ENCODE measurements at regions not wholly inside any gene's neighbourhood (a gene's known extent, or its start where the extent isn't known, plus 50 kb on each side); places are given as distances from the start of the nearest gene placed in this dataset.

DNA sequence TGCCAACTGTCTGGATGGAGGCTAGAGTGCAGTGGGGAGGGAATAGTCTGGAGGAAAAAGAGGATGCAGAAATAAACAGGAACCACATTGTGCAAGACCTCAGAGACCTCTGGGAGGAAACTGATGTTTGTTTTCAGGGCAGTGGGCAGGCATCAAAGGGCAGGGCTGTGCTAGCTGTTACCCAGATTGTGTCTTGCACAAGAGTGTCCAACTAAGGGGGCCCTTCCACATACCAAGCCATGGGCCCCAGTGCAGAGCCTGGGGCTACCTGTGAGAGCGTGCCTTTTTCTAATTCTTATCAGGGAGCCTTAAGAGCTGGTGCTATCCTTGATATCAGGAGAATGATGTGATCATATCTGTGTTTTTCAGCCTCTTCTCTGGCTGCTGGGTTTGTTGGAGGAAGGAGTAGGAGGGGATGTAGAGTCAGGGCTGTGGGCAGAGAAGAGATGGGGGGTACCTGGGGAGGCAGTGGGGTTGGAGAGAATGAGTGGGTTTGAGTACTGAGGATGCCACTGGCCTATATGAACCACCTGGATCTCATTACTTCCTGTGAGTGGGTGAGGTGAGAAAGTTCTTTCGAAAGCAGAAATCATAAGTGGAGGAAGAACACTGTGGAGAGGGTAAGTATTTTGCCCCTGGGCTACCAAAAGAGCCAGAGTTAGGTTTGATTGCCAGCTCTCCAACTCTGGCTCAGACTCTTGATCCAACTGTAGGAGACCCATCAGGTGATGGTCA, 259.2 kb upstream of the CRY1 start (continued):
- TF ChIP-seq, protein P1, sequence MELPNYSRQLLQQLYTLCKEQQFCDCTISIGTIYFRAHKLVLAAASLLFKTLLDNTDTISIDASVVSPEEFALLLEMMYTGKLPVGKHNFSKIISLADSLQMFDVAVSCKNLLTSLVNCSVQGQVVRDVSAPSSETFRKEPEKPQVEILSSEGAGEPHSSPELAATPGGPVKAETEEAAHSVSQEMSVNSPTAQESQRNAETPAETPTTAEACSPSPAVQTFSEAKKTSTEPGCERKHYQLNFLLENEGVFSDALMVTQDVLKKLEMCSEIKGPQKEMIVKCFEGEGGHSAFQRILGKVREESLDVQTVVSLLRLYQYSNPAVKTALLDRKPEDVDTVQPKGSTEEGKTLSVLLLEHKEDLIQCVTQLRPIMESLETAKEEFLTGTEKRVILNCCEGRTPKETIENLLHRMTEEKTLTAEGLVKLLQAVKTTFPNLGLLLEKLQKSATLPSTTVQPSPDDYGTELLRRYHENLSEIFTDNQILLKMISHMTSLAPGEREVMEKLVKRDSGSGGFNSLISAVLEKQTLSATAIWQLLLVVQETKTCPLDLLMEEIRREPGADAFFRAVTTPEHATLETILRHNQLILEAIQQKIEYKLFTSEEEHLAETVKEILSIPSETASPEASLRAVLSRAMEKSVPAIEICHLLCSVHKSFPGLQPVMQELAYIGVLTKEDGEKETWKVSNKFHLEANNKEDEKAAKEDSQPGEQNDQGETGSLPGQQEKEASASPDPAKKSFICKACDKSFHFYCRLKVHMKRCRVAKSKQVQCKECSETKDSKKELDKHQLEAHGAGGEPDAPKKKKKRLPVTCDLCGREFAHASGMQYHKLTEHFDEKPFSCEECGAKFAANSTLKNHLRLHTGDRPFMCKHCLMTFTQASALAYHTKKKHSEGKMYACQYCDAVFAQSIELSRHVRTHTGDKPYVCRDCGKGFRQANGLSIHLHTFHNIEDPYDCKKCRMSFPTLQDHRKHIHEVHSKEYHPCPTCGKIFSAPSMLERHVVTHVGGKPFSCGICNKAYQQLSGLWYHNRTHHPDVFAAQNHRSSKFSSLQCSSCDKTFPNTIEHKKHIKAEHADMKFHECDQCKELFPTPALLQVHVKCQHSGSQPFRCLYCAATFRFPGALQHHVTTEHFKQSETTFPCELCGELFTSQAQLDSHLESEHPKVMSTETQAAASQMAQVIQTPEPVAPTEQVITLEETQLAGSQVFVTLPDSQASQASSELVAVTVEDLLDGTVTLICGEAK (IDR thresholded peaks at IDR 0.05): no peak
- TF ChIP-seq, protein P1 (CRISPR knock-in tag; IDR thresholded peaks at IDR 0.05): peak; percentile 47; the same call in 1 of the 2 replicates
- TF ChIP-seq NR1H2 (CRISPR knock-in tag; IDR thresholded peaks at IDR 0.05; ENCODE audit: borderline replicate concordance, low read depth) (no peak), SMAD3 (CRISPR knock-in tag; IDR thresholded peaks at IDR 0.05) (peak; percentile 64; the same call in 1 of the 2 replicates), HDAC6 (IDR thresholded peaks at IDR 0.05; ENCODE audit: low read depth, low read length) (no peak), TAF1 (CRISPR knock-in tag; IDR thresholded peaks at IDR 0.05) (no peak), JUN (CRISPR knock-in tag; IDR thresholded peaks at IDR 0.05) (0 out of 2 replicates have a peak, but pooled peaks have one; percentile 53), ZNF383 (CRISPR knock-in tag; IDR thresholded peaks at IDR 0.05; ENCODE audit: borderline replicate concordance) (no peak), NFE2L1 (CRISPR knock-in tag; IDR thresholded peaks at IDR 0.05; ENCODE audit: borderline replicate concordance) (no peak), ZNF441 (CRISPR knock-in tag; IDR thresholded peaks at IDR 0.05; ENCODE audit: borderline replicate concordance) (no peak), KLF6 (CRISPR knock-in tag; IDR thresholded peaks at IDR 0.05) (no peak), PITX1 (CRISPR knock-in tag; IDR thresholded peaks at IDR 0.05) (peak; percentile 79), SPEN (CRISPR knock-in tag; IDR thresholded peaks at IDR 0.05; ENCODE audit: low read depth) (0 out of 2 replicates have a peak, but pooled peaks have one; percentile 22), CHD2 (IDR thresholded peaks at IDR 0.05; ENCODE audit: low read depth, low read length) (no peak), ZNF260 (CRISPR knock-in tag; IDR thresholded peaks at IDR 0.05; ENCODE audit: borderline replicate concordance, low read depth) (no peak)
- TF ChIP-seq, protein P2, sequence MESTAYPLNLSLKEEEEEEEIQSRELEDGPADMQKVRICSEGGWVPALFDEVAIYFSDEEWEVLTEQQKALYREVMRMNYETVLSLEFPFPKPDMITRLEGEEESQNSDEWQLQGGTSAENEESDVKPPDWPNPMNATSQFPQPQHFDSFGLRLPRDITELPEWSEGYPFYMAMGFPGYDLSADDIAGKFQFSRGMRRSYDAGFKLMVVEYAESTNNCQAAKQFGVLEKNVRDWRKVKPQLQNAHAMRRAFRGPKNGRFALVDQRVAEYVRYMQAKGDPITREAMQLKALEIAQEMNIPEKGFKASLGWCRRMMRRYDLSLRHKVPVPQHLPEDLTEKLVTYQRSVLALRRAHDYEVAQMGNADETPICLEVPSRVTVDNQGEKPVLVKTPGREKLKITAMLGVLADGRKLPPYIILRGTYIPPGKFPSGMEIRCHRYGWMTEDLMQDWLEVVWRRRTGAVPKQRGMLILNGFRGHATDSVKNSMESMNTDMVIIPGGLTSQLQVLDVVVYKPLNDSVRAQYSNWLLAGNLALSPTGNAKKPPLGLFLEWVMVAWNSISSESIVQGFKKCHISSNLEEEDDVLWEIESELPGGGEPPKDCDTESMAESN (CRISPR knock-in tag; conservative IDR thresholded peaks at IDR 0.05): 0 out of 2 replicates have a peak, but pooled peaks have one; percentile 27
- TF ChIP-seq, protein P3, sequence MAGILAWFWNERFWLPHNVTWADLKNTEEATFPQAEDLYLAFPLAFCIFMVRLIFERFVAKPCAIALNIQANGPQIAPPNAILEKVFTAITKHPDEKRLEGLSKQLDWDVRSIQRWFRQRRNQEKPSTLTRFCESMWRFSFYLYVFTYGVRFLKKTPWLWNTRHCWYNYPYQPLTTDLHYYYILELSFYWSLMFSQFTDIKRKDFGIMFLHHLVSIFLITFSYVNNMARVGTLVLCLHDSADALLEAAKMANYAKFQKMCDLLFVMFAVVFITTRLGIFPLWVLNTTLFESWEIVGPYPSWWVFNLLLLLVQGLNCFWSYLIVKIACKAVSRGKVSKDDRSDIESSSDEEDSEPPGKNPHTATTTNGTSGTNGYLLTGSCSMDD (CRISPR knock-in tag; IDR thresholded peaks at IDR 0.05): no peak
